CD4-positive, alpha-beta memory T cell (primary cell): ENCODE measurements at regions not wholly inside any gene's neighbourhood (a gene's known extent, or its start where the extent isn't known, plus 50 kb on each side); places are given as distances from the start of the nearest gene placed in this dataset.
A peak's percentile ranks its signal among the peaks of the same experiment; 100 is the strongest.
"Not testable (repeated sequence)": the region's sequence is repeated elsewhere in the genome, so short reads cannot be mapped to it uniquely, and the experiment has no call there.

Experiments used
- CTCF ChIA-PET: fragments of 350-600 bp; sonication (Branson Sonifier 250); formaldehyde crosslinking; loops from one replicate; lab custom pipeline; 2021; ENCODE audit warnings: inconsistent platforms; ENCODE audit not compliant: partially characterized antibody; lab: Charles Lee
- POLR2A ChIA-PET: fragments of 350-600 bp; sonication (Branson Sonifier 250); formaldehyde crosslinking; loops from one replicate; lab custom pipeline; 2021; ENCODE audit not compliant: partially characterized antibody; lab: Charles Lee
- DNase-seq, 5 donors: peaks; one replicate each; pipeline versions ENCODE4 v3.0.0 to v3.0.0-alpha.2; 2020 to 2022; ENCODE audit warnings: mixed read lengths in 1 of 5
- H3K27ac ChIP-seq: one replicate; pipeline ENCODE4 v1.7.0; 2013; ENCODE audit warnings: low read depth, low read length
- H3K27me3 ChIP-seq: 2 replicates; pipeline ENCODE4 v1.7.0; 2013; ENCODE audit warnings: mild to moderate bottlenecking, low read length, moderate library complexity; ENCODE audit not compliant: insufficient read depth
- H3K36me3 ChIP-seq: 2 replicates; pipeline ENCODE4 v1.7.0; 2013; ENCODE audit warnings: mild to moderate bottlenecking, low read length, moderate library complexity; ENCODE audit not compliant: insufficient read depth
- H3K4me1 ChIP-seq: 2 replicates; pipeline ENCODE4 v1.7.0; 2013; ENCODE audit warnings: mild to moderate bottlenecking, low read length, moderate library complexity; ENCODE audit not compliant: insufficient read depth
- H3K4me3 ChIP-seq, 2 donors: one replicate each; pipeline ENCODE4 v1.7.0; 2013; ENCODE audit warnings: low read length in 2 of 2, mild to moderate bottlenecking in 1 of 2
- H3K9me3 ChIP-seq, 2 donors: one replicate each; pipeline ENCODE4 v1.7.0; 2013; ENCODE audit warnings: low read length in 2 of 2, control low read depth in 1 of 2; ENCODE audit not compliant: control insufficient read depth in 1 of 2
- H3K27ac Mint-ChIP-seq, 7 donors: one replicate each; pipeline ENCODE4 v1.8.0; 2020 to 2021; ENCODE audit warnings: mixed read lengths in 7 of 7, mild to moderate bottlenecking in 6 of 7, inconsistent platforms in 3 of 7, moderate library complexity in 3 of 7
- H3K27me3 Mint-ChIP-seq, 2 donors: one replicate each; pipeline ENCODE4 v1.8.0; 2020 to 2021; ENCODE audit warnings: mixed read lengths in 2 of 2
- H3K36me3 Mint-ChIP-seq, 2 donors: one replicate each; pipeline ENCODE4 v1.8.0; 2020 to 2021; ENCODE audit warnings: mixed read lengths in 2 of 2, inconsistent platforms in 1 of 2, mild to moderate bottlenecking in 1 of 2
- H3K4me1 Mint-ChIP-seq, 4 donors: one replicate each; pipeline ENCODE4 v1.8.0; 2020 to 2021; ENCODE audit warnings: mixed read lengths in 4 of 4, mild to moderate bottlenecking in 1 of 4
- H3K4me3 Mint-ChIP-seq, 8 donors: one replicate each; pipeline ENCODE4 v1.8.0; 2020 to 2021; ENCODE audit warnings: mixed read lengths in 8 of 8, mild to moderate bottlenecking in 7 of 8, moderate library complexity in 6 of 8, inconsistent platforms in 3 of 8
- H3K9me3 Mint-ChIP-seq, 8 donors: one replicate each; pipeline ENCODE4 v1.8.0; 2020 to 2021; ENCODE audit warnings: mixed read lengths in 8 of 8, mild to moderate bottlenecking in 5 of 8, inconsistent platforms in 3 of 8, moderate library complexity in 1 of 8
- intact Hi-C: fragments of 100-400 bp; cut with micrococcal nuclease; formaldehyde crosslinking; loops from one replicate; pipeline ENCODE4 v1.15.1; 2023

- Mint-ChIP-seq H3K9me3 (peaks cover 0 to 16% (median 5%) of the 10 kb centered on the region in 8 donors), H3K27ac (no peak overlapping the region), H3K4me1 (peaks cover 9 to 31% (median 18%) of the 10 kb centered on the region in 4 donors), H3K36me3 (no peaks in the 10 kb centered on the region), H3K4me3 (no peak overlapping the region), H3K27me3 (no peaks in the 10 kb centered on the region)
- H3K4me1 ChIP-seq, result peaks cover 8% of the 10 kb centered on the region
- no peak overlapping the region for H3K27ac ChIP-seq
- no peaks in the 10 kb centered on the region for H3K9me3 ChIP-seq
- POLR2A ChIA-PET, result interaction anchor here (1.1 kb wide), 1 partner anchor 394 kb away, joined by 3 read pairs; the partner anchor contains the start of gene G3BP1
- H3K36me3 ChIP-seq, result no peaks in the 10 kb centered on the region
- intact Hi-C loops, result no loop called here
- CTCF ChIA-PET, result interaction anchor here (0.9 to 4.3 kb wide), 3 partner anchors 10 to 339 kb away, joined by 3 to 20 read pairs (median 4); no protein-coding TSS in a partner anchor
- no peak for DNase-seq
- H3K4me3 ChIP-seq, result no peak overlapping the region
- no peaks in the 10 kb centered on the region for H3K27me3 ChIP-seq
Observed at GRCh38 chr5:152164860-152165259, 240.2 kb upstream of the GLRA1 start.

- Mint-ChIP-seq H3K4me1 (peaks cover 16 to 46% (median 28%) of the 10 kb centered on the region in 4 donors), H3K36me3 (peaks cover 10 to 13% of the 10 kb centered on the region in 2 donors), H3K27ac (peak overlapping the region in 6 of 7 donors; percentile 10 to 84 (median 30)), H3K9me3 (peaks cover 4 to 55% (median 39%) of the 10 kb centered on the region in 8 donors), H3K4me3 (peak overlapping the region in 7 of 8 donors; percentile 25 to 64 (median 47))
- H3K27ac ChIP-seq, intact Hi-C loops, H3K27me3 ChIP-seq, H3K36me3 ChIP-seq, H3K9me3 ChIP-seq, DNase-seq, H3K27me3 Mint-ChIP-seq: not testable (repeated sequence)
- CTCF ChIA-PET, result interaction anchor here (3.5 to 4.1 kb wide), 2 partner anchors 17 to 335 kb away, joined by 14 to 23 read pairs; no protein-coding TSS in a partner anchor
- Histone ChIP-seq H3K4me3 (peak overlapping the region in 1 of 2 donors; percentile 17), H3K4me1 (peaks cover 17% of the 10 kb centered on the region)
- POLR2A ChIA-PET, result interaction anchor here (1.1 to 1.3 kb wide), 2 partner anchors 17 to 121 kb away, joined by 3 to 4 read pairs; no protein-coding TSS in a partner anchor
Observed at GRCh38 chr5:152159894-152160293, 235.2 kb upstream of the GLRA1 start.

GRCh38 chr5:152154452-152154851, 229.8 kb upstream of the GLRA1 start:
- Mint-ChIP-seq H3K4me1 (peaks cover 7 to 11% (median 8%) of the 10 kb centered on the region in 4 donors), H3K9me3 (peaks cover 5 to 45% (median 37%) of the 10 kb centered on the region in 8 donors), H3K36me3 (peaks cover 10 to 13% of the 10 kb centered on the region in 2 donors)
- intact Hi-C loops, H3K4me1 ChIP-seq, H3K36me3 ChIP-seq, H3K27me3 Mint-ChIP-seq, H3K9me3 ChIP-seq, H3K4me3 Mint-ChIP-seq, POLR2A ChIA-PET, H3K27ac Mint-ChIP-seq, H3K27ac ChIP-seq, DNase-seq, CTCF ChIA-PET, H3K4me3 ChIP-seq, H3K27me3 ChIP-seq: not testable (repeated sequence)

GRCh38 chr5:152151940-152152339, 227.3 kb upstream of the GLRA1 start:
- ChIA-PET POLR2A (no interaction called here), CTCF (interaction anchor here (1.0 kb wide), 1 partner anchor 9 kb away, joined by 3 read pairs; no protein-coding TSS in a partner anchor)
- no peak for DNase-seq
- Histone ChIP-seq H3K36me3 (no peaks in the 10 kb centered on the region), H3K9me3 (no peaks in the 10 kb centered on the region), H3K4me3 (no peak overlapping the region), H3K27me3 (no peaks in the 10 kb centered on the region), H3K4me1 (no peaks in the 10 kb centered on the region), H3K27ac (no peak overlapping the region)
- no peaks in the 10 kb centered on the region for H3K27me3 Mint-ChIP-seq
- peaks cover 0 to 1% of the 10 kb centered on the region in 2 donors for H3K36me3 Mint-ChIP-seq
- H3K4me1 Mint-ChIP-seq, result no peaks in the 10 kb centered on the region
- H3K27ac Mint-ChIP-seq, result peak overlapping the region in 1 of 7 donors; percentile 55
- intact Hi-C loops, result no loop called here
- H3K4me3 Mint-ChIP-seq, result no peak overlapping the region
- peaks cover 2 to 22% (median 14%) of the 10 kb centered on the region in 8 donors for H3K9me3 Mint-ChIP-seq

- no peak overlapping the region for H3K27ac Mint-ChIP-seq
- ChIA-PET POLR2A (no interaction called here), CTCF (interaction anchor here (1.0 kb wide), 1 partner anchor 8 kb away, joined by 3 read pairs; no protein-coding TSS in a partner anchor)
Observed at GRCh38 chr5:152151113-152151512, 226.5 kb upstream of the GLRA1 start.

GRCh38 chr5:152147286-152147685, 222.6 kb upstream of the GLRA1 start:
- no peaks in the 10 kb centered on the region for H3K9me3 Mint-ChIP-seq
- H3K27ac ChIP-seq, result no peak overlapping the region
- intact Hi-C loops, result loop anchor here (10.0 kb wide), 1 partner anchor 392 kb away; the partner anchor contains the start of gene ATOX1
- CTCF ChIA-PET, result interaction anchor here (0.9 to 13.3 kb wide), 3 partner anchors 9 to 321 kb away, joined by 4 to 438 read pairs (median 4); no protein-coding TSS in a partner anchor
- H3K9me3 ChIP-seq, result no peaks in the 10 kb centered on the region
- POLR2A ChIA-PET, result no interaction called here
- no peak overlapping the region for H3K4me3 Mint-ChIP-seq
- H3K36me3 Mint-ChIP-seq, result no peaks in the 10 kb centered on the region
- no peak overlapping the region for H3K27ac Mint-ChIP-seq
- H3K27me3 ChIP-seq, result no peaks in the 10 kb centered on the region
- H3K27me3 Mint-ChIP-seq, result no peaks in the 10 kb centered on the region
- H3K36me3 ChIP-seq, result no peaks in the 10 kb centered on the region
- DNase-seq, result no peak
- peaks cover 4% of the 10 kb centered on the region for H3K4me1 ChIP-seq
- peaks cover 0 to 1% (median 0%) of the 10 kb centered on the region in 4 donors for H3K4me1 Mint-ChIP-seq
- no peak overlapping the region for H3K4me3 ChIP-seq

More at GRCh38 chr5:152151113-152151512, 226.5 kb upstream of the GLRA1 start:
- H3K36me3 Mint-ChIP-seq, result no peaks in the 10 kb centered on the region
- no peaks in the 10 kb centered on the region for H3K4me1 Mint-ChIP-seq
- Histone ChIP-seq H3K27ac (no peak overlapping the region), H3K27me3 (no peaks in the 10 kb centered on the region), H3K4me1 (no peaks in the 10 kb centered on the region), H3K9me3 (no peaks in the 10 kb centered on the region), H3K4me3 (no peak overlapping the region), H3K36me3 (no peaks in the 10 kb centered on the region)
- no peak for DNase-seq
- no peak overlapping the region for H3K4me3 Mint-ChIP-seq
- intact Hi-C loops, result no loop called here
- H3K9me3 Mint-ChIP-seq, result peaks cover 2 to 13% (median 7%) of the 10 kb centered on the region in 8 donors
- no peaks in the 10 kb centered on the region for H3K27me3 Mint-ChIP-seq

GRCh38 chr5:152146566-152146965, 221.9 kb upstream of the GLRA1 start:
- H3K27ac Mint-ChIP-seq, result no peak overlapping the region
- no peak for DNase-seq
- H3K36me3 Mint-ChIP-seq, result no peaks in the 10 kb centered on the region
- H3K4me3 Mint-ChIP-seq, result no peak overlapping the region
- Histone ChIP-seq H3K4me1 (peaks cover 4% of the 10 kb centered on the region), H3K9me3 (no peaks in the 10 kb centered on the region), H3K4me3 (no peak overlapping the region), H3K27ac (no peak overlapping the region), H3K27me3 (no peaks in the 10 kb centered on the region), H3K36me3 (no peaks in the 10 kb centered on the region)
- POLR2A ChIA-PET, result no interaction called here
- no peaks in the 10 kb centered on the region for H3K9me3 Mint-ChIP-seq
- peaks cover 0 to 1% (median 0%) of the 10 kb centered on the region in 4 donors for H3K4me1 Mint-ChIP-seq
- CTCF ChIA-PET, result interaction anchor here (1.1 to 13.3 kb wide), 3 partner anchors 11 to 320 kb away, joined by 4 to 438 read pairs (median 25); no protein-coding TSS in a partner anchor
- no peaks in the 10 kb centered on the region for H3K27me3 Mint-ChIP-seq
- intact Hi-C loops, result loop anchor here (10.0 kb wide), 1 partner anchor 392 kb away; the partner anchor contains the start of gene ATOX1
